SK-N-SH (cell line): ENCODE measurements at regions not wholly inside any gene's neighbourhood (a gene's known extent, or its start where the extent isn't known, plus 50 kb on each side); places are given as distances from the start of the nearest gene placed in this dataset.

Experiments
- CTCF ChIA-PET: fragments of 300-600, 350-600 bp; formaldehyde crosslinking; extraction: SDS; loops from one replicate; lab custom pipeline; 2021; lab: Yijun Ruan, JAX
- POLR2A ChIA-PET: fragments of 350-600 bp; sonication (Branson Sonifier 250); formaldehyde crosslinking; extraction: SDS; loops from one replicate; lab custom pipeline; 2020; ENCODE audit warnings: antibody characterized with exemption, inconsistent platforms; lab: Yijun Ruan, JAX
- DNase-seq: peaks from one replicate; pipeline ENCODE4 v3.0.0; 2012
- H2AFZ ChIP-seq: fragments of 200-600 bp; sonication (generic); 2 replicates; pipeline ENCODE4 v1.8.1; 2016; ENCODE audit warnings: antibody characterized with exemption, mild to moderate bottlenecking, low read depth
- H3F3A ChIP-seq: fragments of 200-600 bp; sonication (generic); replicated peaks from 2 replicates; pipeline ENCODE3; 2016; ENCODE audit warnings: antibody characterized with exemption, mild to moderate bottlenecking; ENCODE audit not compliant: insufficient read depth
- H3K27ac ChIP-seq, 2 experiments: fragments of 200-500 bp in 1 of 2; fragments of 200-600 bp in 1 of 2; sonication (Bioruptor generic) in 1 of 2; sonication (generic), shearing (Covaris generic) in 1 of 2; 2 replicates each; pipeline versions ENCODE4 v1.5.1 to v1.6.1; 2014 to 2016; ENCODE audit warnings: low read depth in 2 of 2, inconsistent platforms in 1 of 2, low read length in 1 of 2, mild to moderate bottlenecking in 1 of 2, mixed read lengths in 1 of 2
- H3K27me3 ChIP-seq: fragments of 200-600 bp; sonication (generic), shearing (Covaris generic); 2 replicates; pipeline ENCODE4 v1.6.1; 2016; ENCODE audit warnings: mixed run types; ENCODE audit not compliant: insufficient read depth
- H3K36me3 ChIP-seq, 2 experiments: fragments of 200-500 bp in 1 of 2; fragments of 200-600 bp in 1 of 2; sonication (Bioruptor generic) in 1 of 2; sonication (generic) in 1 of 2; replicated peaks in 1 of 2; 2 replicates each; pipeline versions ENCODE3 to v1.5.1; 2014 to 2016; ENCODE audit warnings: low read length in 1 of 2, mild to moderate bottlenecking in 1 of 2; ENCODE audit not compliant: insufficient read depth in 2 of 2, control insufficient read depth in 1 of 2
- H3K4me1 ChIP-seq, 2 experiments: fragments of 200-500 bp in 1 of 2; fragments of 200-600 bp in 1 of 2; sonication (Bioruptor generic) in 1 of 2; sonication (generic), shearing (Covaris generic) in 1 of 2; 2 replicates each; pipeline versions ENCODE4 v1.5.1 to v1.6.1; 2014 to 2016; ENCODE audit warnings: low read depth in 1 of 2, low read length in 1 of 2, mixed run types in 1 of 2; ENCODE audit not compliant: insufficient read depth in 2 of 2, control insufficient read depth in 1 of 2
- H3K4me2 ChIP-seq: fragments of 200-600 bp; sonication (generic), shearing (Covaris generic); 2 replicates; pipeline ENCODE4 v1.6.1; 2017; ENCODE audit warnings: mixed run types
- H3K4me3 ChIP-seq, 2 experiments: fragments of 200-500 bp in 1 of 2; fragments of 200-600 bp in 1 of 2; sonication (Bioruptor generic) in 1 of 2; sonication (generic), shearing (Covaris generic) in 1 of 2; 2 replicates each; pipeline versions ENCODE4 v1.5.1 to v1.8.1; 2014 to 2016; ENCODE audit warnings: low read depth in 2 of 2, inconsistent platforms in 1 of 2, low read length in 1 of 2, mild to moderate bottlenecking in 1 of 2, mixed read lengths in 1 of 2, moderate library complexity in 1 of 2
- H3K79me2 ChIP-seq: fragments of 200-600 bp; sonication (generic); 2 replicates; pipeline ENCODE4 v1.8.1; 2017; ENCODE audit warnings: mild to moderate bottlenecking; ENCODE audit not compliant: insufficient read depth
- H3K9ac ChIP-seq: fragments of 200-600 bp; sonication (generic); 2 replicates; pipeline ENCODE4 v1.6.1; 2017; ENCODE audit warnings: mixed run types
- H3K9me2 ChIP-seq: fragments of 200-600 bp; sonication (generic); 2 replicates; pipeline ENCODE4 v1.6.1; 2017; ENCODE audit warnings: mixed run types
- H3K9me3 ChIP-seq: fragments of 200-600 bp; sonication (generic); 2 replicates; pipeline ENCODE4 v1.6.1; 2017; ENCODE audit warnings: mixed run types, mild to moderate bottlenecking, moderate library complexity
- H4K20me1 ChIP-seq: fragments of 200-600 bp; sonication (generic); 2 replicates; pipeline ENCODE4 v1.6.1; 2017; ENCODE audit warnings: mild to moderate bottlenecking, mixed run types; ENCODE audit not compliant: insufficient read depth
- ELF1 ChIP-seq: IDR thresholded peaks from 2 replicates; pipeline ENCODE4 v1.4.0; 2012
- EP300 ChIP-seq, 2 experiments: IDR thresholded peaks; 2 replicates each; pipeline versions ENCODE4 v1.4.0 to v1.6.1; 2012; ENCODE audit warnings: borderline replicate concordance in 1 of 2, low read depth in 1 of 2, low read length in 1 of 2
- EZH2phosphoT487 ChIP-seq: fragments of 200-600 bp; sonication (generic); IDR thresholded peaks from 2 replicates; pipeline ENCODE4 v1.6.1; 2017; ENCODE audit warnings: low read depth, mixed run types, mild to moderate bottlenecking, antibody characterized with exemption, moderate library complexity, borderline replicate concordance
- FOSL2 ChIP-seq: IDR thresholded peaks from 2 replicates; pipeline ENCODE4 v1.4.0; 2012; ENCODE audit warnings: low read depth, mild to moderate bottlenecking, moderate library complexity, borderline replicate concordance
- FOXJ3 ChIP-seq: sonication (generic); formaldehyde crosslinking; IDR thresholded peaks from 2 replicates; pipeline ENCODE4 v1.5.1; 2020; ENCODE audit warnings: mild to moderate bottlenecking, missing genetic modification reagents
- FOXM1 ChIP-seq: IDR thresholded peaks from 2 replicates; pipeline ENCODE4 v1.4.0; 2012; ENCODE audit warnings: low read depth, mild to moderate bottlenecking
- GATA2 ChIP-seq: sonication (generic); formaldehyde crosslinking; IDR thresholded peaks from 2 replicates; pipeline ENCODE4 v1.5.0; 2020; ENCODE audit warnings: mild to moderate bottlenecking, missing genetic modification reagents
- MEF2A ChIP-seq: IDR thresholded peaks from 2 replicates; pipeline ENCODE4 v1.4.0; 2012; ENCODE audit warnings: low read depth, borderline replicate concordance
- MXI1 ChIP-seq: IDR thresholded peaks from 2 replicates; pipeline ENCODE4 v1.6.1; 2012; ENCODE audit warnings: mild to moderate bottlenecking, low read depth, low read length, improper control_type of control experiment
- NRF1 ChIP-seq: IDR thresholded peaks from 2 replicates; pipeline ENCODE4 v1.6.1; 2012; ENCODE audit warnings: low read depth, mild to moderate bottlenecking, low read length
- POLR2AphosphoS5 ChIP-seq: IDR thresholded peaks from 2 replicates; pipeline ENCODE4 v1.6.1; 2012; ENCODE audit warnings: low read depth, low read length
- RXRA ChIP-seq: IDR thresholded peaks from 2 replicates; pipeline ENCODE4 v1.4.0; 2012; ENCODE audit warnings: low read depth, mild to moderate bottlenecking, borderline replicate concordance
- TAF1 ChIP-seq: IDR thresholded peaks from 2 replicates; pipeline ENCODE4 v1.6.1; 2012; ENCODE audit warnings: low read depth, mild to moderate bottlenecking, low read length, moderate library complexity, borderline replicate concordance
- TCF12 ChIP-seq: IDR thresholded peaks from 2 replicates; pipeline ENCODE4 v1.4.0; 2012
- YY1 ChIP-seq: IDR thresholded peaks from 2 replicates; pipeline ENCODE4 v1.4.0; 2012; ENCODE audit warnings: low read depth, mild to moderate bottlenecking
- whole genome bisulfite sequencing: methylation state at CpG from one replicate; pipeline ENCODE4 v1.1.6; 2017; ENCODE audit warnings: low lambda C conversion rate; 5-methylcytosine and 5-hydroxymethylcytosine counted together
- TF ChIP-seq, protein P1 (sequence below): fragments of 150-350 bp; IDR thresholded peaks from 2 replicates; pipeline ENCODE4 v1.6.1; 2016; ENCODE audit warnings: mild to moderate bottlenecking, low read depth, low read length
- TF ChIP-seq, protein P2 (sequence below): IDR thresholded peaks from 2 replicates; pipeline ENCODE4; 2012
- TF ChIP-seq, protein P3 (sequence below): IDR thresholded peaks from 2 replicates; pipeline ENCODE4 v1.6.1; 2012; ENCODE audit warnings: mild to moderate bottlenecking, low read depth, low read length, moderate library complexity
- TF ChIP-seq, protein P4 (sequence below): fragments of 150-350 bp; IDR thresholded peaks from 2 replicates; pipeline ENCODE4 v1.6.1; 2017; ENCODE audit warnings: antibody characterized with exemption, low read length, low read depth, borderline replicate concordance
- TF ChIP-seq, protein P5 (sequence below): IDR thresholded peaks from 2 replicates; pipeline ENCODE4 v1.4.0; 2012; ENCODE audit warnings: low read depth, borderline replicate concordance

DNA sequence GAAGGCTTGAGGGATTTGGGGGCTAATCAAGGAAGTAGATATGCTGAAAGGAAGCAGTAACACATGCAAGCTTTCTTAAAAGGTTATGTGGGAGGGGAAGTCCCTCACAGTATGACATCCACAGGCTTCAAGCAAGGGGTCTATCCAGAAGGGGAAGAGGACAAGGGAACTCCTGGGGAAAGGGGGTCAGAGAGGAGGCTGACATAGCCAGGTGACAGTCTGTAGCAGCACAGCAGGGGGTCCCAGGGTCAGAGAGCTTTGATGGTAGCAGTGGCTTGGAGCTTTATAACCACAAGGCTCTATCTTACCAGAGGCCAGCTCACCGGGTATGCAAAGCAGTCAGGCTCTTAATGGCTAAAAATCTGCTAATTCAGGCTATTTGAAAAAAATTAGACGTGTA is 150.6 kb upstream of the NSMCE3 start:
- H3K4me2 ChIP-seq, result no peak overlapping the region

More for the DNA sequence above, 150.6 kb upstream of the NSMCE3 start:
- Histone ChIP-seq H3K4me3 (no peak overlapping the region), H3K9me3 (no peaks in the 10 kb centered on the region), H3K27me3 (no peaks in the 10 kb centered on the region), H3K27ac (no peak overlapping the region), H3K4me1 (no peaks in the 10 kb centered on the region; a peak in 1 of 4 replicates), H3K36me3 (no peaks in the 10 kb centered on the region), H2AFZ (no peak overlapping the region), H3K9ac (no peak overlapping the region), H4K20me1 (no peaks in the 10 kb centered on the region), H3F3A (no peaks in the 10 kb centered on the region), H3K79me2 (no peaks in the 10 kb centered on the region), H3K9me2 (no peaks in the 10 kb centered on the region)
- WGBS, result 23% methylated on average over 2 of the region's 2 CpGs
- ChIA-PET POLR2A (no interaction called here), CTCF (no interaction called here)
- TF ChIP-seq TCF12 (no peak), ELF1 (no peak), EP300 (IDR thresholded peaks at IDR 0.05; ENCODE audit: borderline replicate concordance in 1 of 2, low read depth in 1 of 2, low read length in 1 of 2) (no peak), FOXJ3 (CRISPR knock-in tag) (no peak), FOXM1 (no peak), YY1 (no peak), EZH2phosphoT487 (no peak), NRF1 (no peak), TAF1 (no peak), POLR2AphosphoS5 (no peak), MEF2A (no peak), FOSL2 (no peak), GATA2 (no peak), MXI1 (no peak), RXRA (no peak)
- TF ChIP-seq, protein P1, sequence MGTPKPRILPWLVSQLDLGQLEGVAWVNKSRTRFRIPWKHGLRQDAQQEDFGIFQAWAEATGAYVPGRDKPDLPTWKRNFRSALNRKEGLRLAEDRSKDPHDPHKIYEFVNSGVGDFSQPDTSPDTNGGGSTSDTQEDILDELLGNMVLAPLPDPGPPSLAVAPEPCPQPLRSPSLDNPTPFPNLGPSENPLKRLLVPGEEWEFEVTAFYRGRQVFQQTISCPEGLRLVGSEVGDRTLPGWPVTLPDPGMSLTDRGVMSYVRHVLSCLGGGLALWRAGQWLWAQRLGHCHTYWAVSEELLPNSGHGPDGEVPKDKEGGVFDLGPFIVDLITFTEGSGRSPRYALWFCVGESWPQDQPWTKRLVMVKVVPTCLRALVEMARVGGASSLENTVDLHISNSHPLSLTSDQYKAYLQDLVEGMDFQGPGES, result no peak
- TF ChIP-seq, protein P2, sequence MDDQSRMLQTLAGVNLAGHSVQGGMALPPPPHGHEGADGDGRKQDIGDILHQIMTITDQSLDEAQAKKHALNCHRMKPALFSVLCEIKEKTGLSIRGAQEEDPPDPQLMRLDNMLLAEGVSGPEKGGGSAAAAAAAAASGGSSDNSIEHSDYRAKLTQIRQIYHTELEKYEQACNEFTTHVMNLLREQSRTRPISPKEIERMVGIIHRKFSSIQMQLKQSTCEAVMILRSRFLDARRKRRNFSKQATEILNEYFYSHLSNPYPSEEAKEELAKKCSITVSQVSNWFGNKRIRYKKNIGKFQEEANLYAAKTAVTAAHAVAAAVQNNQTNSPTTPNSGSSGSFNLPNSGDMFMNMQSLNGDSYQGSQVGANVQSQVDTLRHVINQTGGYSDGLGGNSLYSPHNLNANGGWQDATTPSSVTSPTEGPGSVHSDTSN, result no peak
- TF ChIP-seq, protein P3, sequence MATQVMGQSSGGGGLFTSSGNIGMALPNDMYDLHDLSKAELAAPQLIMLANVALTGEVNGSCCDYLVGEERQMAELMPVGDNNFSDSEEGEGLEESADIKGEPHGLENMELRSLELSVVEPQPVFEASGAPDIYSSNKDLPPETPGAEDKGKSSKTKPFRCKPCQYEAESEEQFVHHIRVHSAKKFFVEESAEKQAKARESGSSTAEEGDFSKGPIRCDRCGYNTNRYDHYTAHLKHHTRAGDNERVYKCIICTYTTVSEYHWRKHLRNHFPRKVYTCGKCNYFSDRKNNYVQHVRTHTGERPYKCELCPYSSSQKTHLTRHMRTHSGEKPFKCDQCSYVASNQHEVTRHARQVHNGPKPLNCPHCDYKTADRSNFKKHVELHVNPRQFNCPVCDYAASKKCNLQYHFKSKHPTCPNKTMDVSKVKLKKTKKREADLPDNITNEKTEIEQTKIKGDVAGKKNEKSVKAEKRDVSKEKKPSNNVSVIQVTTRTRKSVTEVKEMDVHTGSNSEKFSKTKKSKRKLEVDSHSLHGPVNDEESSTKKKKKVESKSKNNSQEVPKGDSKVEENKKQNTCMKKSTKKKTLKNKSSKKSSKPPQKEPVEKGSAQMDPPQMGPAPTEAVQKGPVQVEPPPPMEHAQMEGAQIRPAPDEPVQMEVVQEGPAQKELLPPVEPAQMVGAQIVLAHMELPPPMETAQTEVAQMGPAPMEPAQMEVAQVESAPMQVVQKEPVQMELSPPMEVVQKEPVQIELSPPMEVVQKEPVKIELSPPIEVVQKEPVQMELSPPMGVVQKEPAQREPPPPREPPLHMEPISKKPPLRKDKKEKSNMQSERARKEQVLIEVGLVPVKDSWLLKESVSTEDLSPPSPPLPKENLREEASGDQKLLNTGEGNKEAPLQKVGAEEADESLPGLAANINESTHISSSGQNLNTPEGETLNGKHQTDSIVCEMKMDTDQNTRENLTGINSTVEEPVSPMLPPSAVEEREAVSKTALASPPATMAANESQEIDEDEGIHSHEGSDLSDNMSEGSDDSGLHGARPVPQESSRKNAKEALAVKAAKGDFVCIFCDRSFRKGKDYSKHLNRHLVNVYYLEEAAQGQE, result no peak
- TF ChIP-seq, protein P4, sequence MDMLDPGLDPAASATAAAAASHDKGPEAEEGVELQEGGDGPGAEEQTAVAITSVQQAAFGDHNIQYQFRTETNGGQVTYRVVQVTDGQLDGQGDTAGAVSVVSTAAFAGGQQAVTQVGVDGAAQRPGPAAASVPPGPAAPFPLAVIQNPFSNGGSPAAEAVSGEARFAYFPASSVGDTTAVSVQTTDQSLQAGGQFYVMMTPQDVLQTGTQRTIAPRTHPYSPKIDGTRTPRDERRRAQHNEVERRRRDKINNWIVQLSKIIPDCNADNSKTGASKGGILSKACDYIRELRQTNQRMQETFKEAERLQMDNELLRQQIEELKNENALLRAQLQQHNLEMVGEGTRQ, result no peak
- TF ChIP-seq, protein P5, sequence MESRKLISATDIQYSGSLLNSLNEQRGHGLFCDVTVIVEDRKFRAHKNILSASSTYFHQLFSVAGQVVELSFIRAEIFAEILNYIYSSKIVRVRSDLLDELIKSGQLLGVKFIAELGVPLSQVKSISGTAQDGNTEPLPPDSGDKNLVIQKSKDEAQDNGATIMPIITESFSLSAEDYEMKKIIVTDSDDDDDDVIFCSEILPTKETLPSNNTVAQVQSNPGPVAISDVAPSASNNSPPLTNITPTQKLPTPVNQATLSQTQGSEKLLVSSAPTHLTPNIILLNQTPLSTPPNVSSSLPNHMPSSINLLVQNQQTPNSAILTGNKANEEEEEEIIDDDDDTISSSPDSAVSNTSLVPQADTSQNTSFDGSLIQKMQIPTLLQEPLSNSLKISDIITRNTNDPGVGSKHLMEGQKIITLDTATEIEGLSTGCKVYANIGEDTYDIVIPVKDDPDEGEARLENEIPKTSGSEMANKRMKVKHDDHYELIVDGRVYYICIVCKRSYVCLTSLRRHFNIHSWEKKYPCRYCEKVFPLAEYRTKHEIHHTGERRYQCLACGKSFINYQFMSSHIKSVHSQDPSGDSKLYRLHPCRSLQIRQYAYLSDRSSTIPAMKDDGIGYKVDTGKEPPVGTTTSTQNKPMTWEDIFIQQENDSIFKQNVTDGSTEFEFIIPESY, result no peak
- DNase-seq, result no peak
